Panc1 (cell line): ENCODE measurements at regions not wholly inside any gene's neighbourhood (a gene's known extent, or its start where the extent isn't known, plus 50 kb on each side); places are given as distances from the start of the nearest gene placed in this dataset.

Source experiments
- CTCF ChIP-seq: fragments of 450-650 bp; IDR thresholded peaks from 2 replicates; pipeline ENCODE4 v1.5.1; 2017; ENCODE audit warnings: mild to moderate bottlenecking
- POLR2AphosphoS5 ChIP-seq: IDR thresholded peaks from 2 replicates; pipeline ENCODE4 v1.6.1; 2012; ENCODE audit warnings: mild to moderate bottlenecking, low read depth, low read length, moderate library complexity
- TCF7L2 ChIP-seq: IDR thresholded peaks from 2 replicates; pipeline ENCODE4 v1.6.1; 2011; ENCODE audit warnings: mild to moderate bottlenecking, low read depth, low read length, inconsistent platforms
- TF ChIP-seq, protein P1 (sequence below), 2 experiments: IDR thresholded peaks; 2 replicates each; pipeline ENCODE4 v1.6.1; 2011 to 2012; ENCODE audit warnings: low read depth in 2 of 2, control low read depth in 1 of 2, low read length in 1 of 2, mild to moderate bottlenecking in 1 of 2, moderate library complexity in 1 of 2; ENCODE audit not compliant: insufficient read depth in 1 of 2

DNA sequence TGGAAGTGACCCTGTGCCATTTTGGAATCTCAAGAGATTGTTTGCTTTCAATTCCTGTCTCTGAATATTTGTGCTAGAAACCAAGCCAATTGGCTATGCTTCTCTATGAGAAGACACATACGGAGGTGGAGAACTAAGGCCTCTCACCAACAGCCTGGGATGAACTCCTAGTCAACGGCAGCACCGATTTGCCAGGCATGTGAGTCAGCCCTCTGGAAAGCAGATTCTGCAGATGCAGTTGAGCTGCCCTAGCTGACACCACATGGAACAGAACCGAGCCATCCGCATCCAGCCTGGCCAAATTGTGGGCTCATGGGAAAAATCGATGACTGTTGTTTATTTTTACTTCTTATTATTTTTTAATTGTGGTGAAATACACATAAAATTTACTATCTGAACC, 58.2 kb upstream of the WDFY3 start:
- TF ChIP-seq POLR2AphosphoS5 (no peak), CTCF (no peak), TCF7L2 (no peak)
- TF ChIP-seq, protein P1, sequence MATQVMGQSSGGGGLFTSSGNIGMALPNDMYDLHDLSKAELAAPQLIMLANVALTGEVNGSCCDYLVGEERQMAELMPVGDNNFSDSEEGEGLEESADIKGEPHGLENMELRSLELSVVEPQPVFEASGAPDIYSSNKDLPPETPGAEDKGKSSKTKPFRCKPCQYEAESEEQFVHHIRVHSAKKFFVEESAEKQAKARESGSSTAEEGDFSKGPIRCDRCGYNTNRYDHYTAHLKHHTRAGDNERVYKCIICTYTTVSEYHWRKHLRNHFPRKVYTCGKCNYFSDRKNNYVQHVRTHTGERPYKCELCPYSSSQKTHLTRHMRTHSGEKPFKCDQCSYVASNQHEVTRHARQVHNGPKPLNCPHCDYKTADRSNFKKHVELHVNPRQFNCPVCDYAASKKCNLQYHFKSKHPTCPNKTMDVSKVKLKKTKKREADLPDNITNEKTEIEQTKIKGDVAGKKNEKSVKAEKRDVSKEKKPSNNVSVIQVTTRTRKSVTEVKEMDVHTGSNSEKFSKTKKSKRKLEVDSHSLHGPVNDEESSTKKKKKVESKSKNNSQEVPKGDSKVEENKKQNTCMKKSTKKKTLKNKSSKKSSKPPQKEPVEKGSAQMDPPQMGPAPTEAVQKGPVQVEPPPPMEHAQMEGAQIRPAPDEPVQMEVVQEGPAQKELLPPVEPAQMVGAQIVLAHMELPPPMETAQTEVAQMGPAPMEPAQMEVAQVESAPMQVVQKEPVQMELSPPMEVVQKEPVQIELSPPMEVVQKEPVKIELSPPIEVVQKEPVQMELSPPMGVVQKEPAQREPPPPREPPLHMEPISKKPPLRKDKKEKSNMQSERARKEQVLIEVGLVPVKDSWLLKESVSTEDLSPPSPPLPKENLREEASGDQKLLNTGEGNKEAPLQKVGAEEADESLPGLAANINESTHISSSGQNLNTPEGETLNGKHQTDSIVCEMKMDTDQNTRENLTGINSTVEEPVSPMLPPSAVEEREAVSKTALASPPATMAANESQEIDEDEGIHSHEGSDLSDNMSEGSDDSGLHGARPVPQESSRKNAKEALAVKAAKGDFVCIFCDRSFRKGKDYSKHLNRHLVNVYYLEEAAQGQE (IDR thresholded peaks at IDR 0.05; ENCODE audit: insufficient read depth in 1 of 2, low read depth in 2 of 2, low read length in 1 of 2): no peak
